ENCODE measurements at regions not wholly inside any gene's neighbourhood (a gene's known extent, or its start where the extent isn't known, plus 50 kb on each side); places are given as distances from the start of the nearest gene placed in this dataset.

GRCh38 chr7:33721895-33722294, 183.4 kb upstream of the BMPER start:
- H3K36me3 ChIP-seq (ENCODE audit: control insufficient read depth, insufficient read depth, low read length), result no peaks in the 10 kb centered on the region
- peaks cover 4% of the 10 kb centered on the region for H3K4me1 ChIP-seq
- H3K4me2 ChIP-seq (ENCODE audit: low read length), result no peak overlapping the region
- H3K27me3 ChIP-seq (ENCODE audit: control insufficient read depth, insufficient read depth, low read length), result no peaks in the 10 kb centered on the region
- no peak overlapping the region for H3K27ac ChIP-seq
- no peaks in the 10 kb centered on the region for H3K9me3 ChIP-seq (ENCODE audit: control insufficient read depth, low read length)
- H3K79me2 ChIP-seq, result no peaks in the 10 kb centered on the region
- no peak overlapping the region for H3K9ac ChIP-seq
- TF ChIP-seq CTCF (IDR thresholded peaks at IDR 0.05), result no peak
- no peak overlapping the region for H3K4me3 ChIP-seq (ENCODE audit: low read depth, low read length)
- no peak overlapping the region for H2AFZ ChIP-seq

GRCh38 chr7:33722383-33723101, 182.8 kb upstream of the BMPER start:
- Histone ChIP-seq H3K27ac (no peak overlapping the region), H3K4me3 (ENCODE audit: low read depth, low read length) (no peak overlapping the region), H2AFZ (no peak overlapping the region), H3K9me3 (ENCODE audit: control insufficient read depth, low read length) (no peaks in the 10 kb centered on the region), H3K27me3 (ENCODE audit: control insufficient read depth, insufficient read depth, low read length) (no peaks in the 10 kb centered on the region), H3K4me2 (ENCODE audit: low read length) (no peak overlapping the region), H3K9ac (no peak overlapping the region), H3K36me3 (ENCODE audit: control insufficient read depth, insufficient read depth, low read length) (no peaks in the 10 kb centered on the region), H3K79me2 (no peaks in the 10 kb centered on the region), H3K4me1 (peaks cover 4% of the 10 kb centered on the region)
- TF ChIP-seq CTCF (IDR thresholded peaks at IDR 0.05), result no peak

- H3K4me3 ChIP-seq (ENCODE audit: low read depth, low read length), result no peak overlapping the region
- H3K36me3 ChIP-seq (ENCODE audit: control insufficient read depth, insufficient read depth, low read length), result no peaks in the 10 kb centered on the region
- H3K4me2 ChIP-seq (ENCODE audit: low read length), result no peak overlapping the region
- H2AFZ ChIP-seq, result no peak overlapping the region
- no peaks in the 10 kb centered on the region for H3K79me2 ChIP-seq
- no peak overlapping the region for H3K9ac ChIP-seq
- H3K27me3 ChIP-seq (ENCODE audit: control insufficient read depth, insufficient read depth, low read length), result no peaks in the 10 kb centered on the region
- TF ChIP-seq CTCF (IDR thresholded peaks at IDR 0.05), result no peak
- peaks cover 4% of the 10 kb centered on the region for H3K4me1 ChIP-seq
- no peak overlapping the region for H3K27ac ChIP-seq
- H3K9me3 ChIP-seq (ENCODE audit: control insufficient read depth, low read length), result no peaks in the 10 kb centered on the region
These were observed 181.1 kb upstream of the BMPER start for GRCh38 chr7:33724201-33724600.

DNA sequence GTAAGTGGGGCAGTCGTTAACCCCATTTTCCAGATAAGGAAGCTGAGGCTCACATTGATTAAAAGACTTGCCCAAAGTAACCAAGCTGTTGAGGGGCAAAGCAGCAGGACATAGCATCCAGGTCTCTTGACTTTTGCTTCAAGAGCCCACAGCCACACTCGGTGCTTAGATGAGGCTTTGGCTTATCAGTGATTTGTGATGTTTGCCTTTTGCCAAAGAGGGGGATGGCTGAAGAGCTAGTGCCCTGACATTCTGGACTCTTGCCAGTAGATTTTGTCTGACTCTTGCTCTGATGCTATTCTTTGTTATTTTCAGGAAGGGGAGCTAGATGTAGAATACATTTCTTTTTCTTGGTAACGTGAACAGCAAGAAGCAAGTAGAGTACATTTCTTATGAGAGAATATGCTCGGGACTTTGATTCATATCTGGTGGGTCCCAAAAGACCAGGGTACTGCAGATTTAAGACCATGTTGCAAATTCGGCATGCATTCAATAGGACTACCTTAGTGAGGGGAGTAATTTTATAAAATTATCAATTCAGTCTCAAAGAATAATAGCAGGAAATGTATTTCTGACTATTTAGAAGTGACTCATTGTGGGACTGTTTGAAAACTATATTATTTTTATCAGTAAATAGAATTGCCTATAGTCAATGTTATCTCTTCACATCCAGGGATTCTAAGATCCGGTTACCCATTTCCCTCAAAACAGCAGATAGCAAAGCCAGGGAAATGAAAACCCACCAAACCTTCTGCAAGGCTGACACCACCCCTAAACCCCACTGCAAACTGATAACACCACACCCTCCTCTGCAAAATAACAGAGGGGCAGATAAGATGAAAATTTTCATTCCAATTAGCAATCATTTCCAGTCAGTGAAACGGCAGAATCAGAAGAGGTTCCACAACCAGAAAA, 180.0 kb upstream of the BMPER start:
- no peak for TF ChIP-seq CTCF (IDR thresholded peaks at IDR 0.05)
- Histone ChIP-seq H3K9me3 (ENCODE audit: control insufficient read depth, low read length) (no peaks in the 10 kb centered on the region), H3K9ac (no peak overlapping the region), H3K4me1 (peaks cover 4% of the 10 kb centered on the region), H3K27me3 (ENCODE audit: control insufficient read depth, insufficient read depth, low read length) (no peaks in the 10 kb centered on the region), H2AFZ (no peak overlapping the region), H3K27ac (no peak overlapping the region), H3K79me2 (no peaks in the 10 kb centered on the region), H3K4me3 (ENCODE audit: low read depth, low read length) (no peak overlapping the region), H3K4me2 (ENCODE audit: low read length) (no peak overlapping the region), H3K36me3 (ENCODE audit: control insufficient read depth, insufficient read depth, low read length) (no peaks in the 10 kb centered on the region)

Measured in parathyroid adenoma (tissue), 2 donors.